Lower lobe of right lung (tissue), 2 donors: ENCODE measurements at regions not wholly inside any gene's neighbourhood (a gene's known extent, or its start where the extent isn't known, plus 50 kb on each side); places are given as distances from the start of the nearest gene placed in this dataset.

Source experiments
- ATAC-seq, 2 donors: fragments of 200-7000 bp; cut with Tn5 transposase; one replicate each; pipeline ENCODE4 v1.9.1; 2020 to 2022; ENCODE audit warnings: mild to moderate bottlenecking in 2 of 2, moderate library complexity in 2 of 2
- DNase-seq: peaks from one replicate; pipeline ENCODE4 v3.0.0-alpha.2; 2020
- H3K27ac ChIP-seq: fragments of 200-600 bp; one replicate; pipeline ENCODE4 v1.8.0; 2022
- H3K27me3 ChIP-seq: fragments of 200-600 bp; one replicate; pipeline ENCODE4 v1.8.0; 2022; ENCODE audit warnings: low read depth
- H3K36me3 ChIP-seq: fragments of 200-600 bp; one replicate; pipeline ENCODE4 v1.8.0; 2022; ENCODE audit warnings: mild to moderate bottlenecking
- H3K4me1 ChIP-seq: fragments of 200-600 bp; one replicate; pipeline ENCODE4 v1.8.0; 2022
- H3K4me3 ChIP-seq: fragments of 200-600 bp; one replicate; pipeline ENCODE4 v1.8.0; 2022; ENCODE audit warnings: mild to moderate bottlenecking
- H3K9me3 ChIP-seq: fragments of 200-600 bp; one replicate; pipeline ENCODE4 v1.8.0; 2022
- intact Hi-C: fragments of 100-400 bp; cut with DNase I; formaldehyde crosslinking; loops from one replicate; pipeline ENCODE4 v1.11.0; 2022
- TF ChIP-seq, protein P1 (sequence below): fragments of 200-600 bp; IDR thresholded peaks from one replicate; pipeline ENCODE4 v1.8.0; 2022; ENCODE audit warnings: antibody characterized with exemption, mild to moderate bottlenecking
- donor health status: DM: no; HTN: yes; CAD: no; lungs with severe emphysema.

DNA sequence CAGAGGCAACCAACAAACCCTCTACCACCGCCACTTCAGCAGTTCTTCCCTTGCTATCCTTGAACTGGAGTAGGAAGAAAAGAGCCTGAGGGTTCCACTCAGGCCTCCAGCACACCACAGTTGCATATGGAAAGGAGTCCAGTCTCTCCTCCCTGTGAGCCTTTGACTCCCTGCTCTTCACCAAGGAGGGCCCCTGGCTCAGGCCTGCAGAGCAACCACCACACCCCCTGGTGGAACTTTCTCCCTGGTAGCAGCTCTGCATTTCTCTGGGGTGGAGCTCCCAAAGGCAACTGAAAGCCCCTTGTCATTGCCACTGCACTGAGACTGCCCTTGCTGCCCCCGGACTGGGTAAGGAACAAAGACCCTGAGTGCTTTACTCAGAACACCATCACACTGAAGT lies 1021.5 kb upstream of the ADGRL2 start:
- intact Hi-C loops = no loop called here
- ATAC-seq = no peak
- H3K36me3 ChIP-seq = no peaks in the 10 kb centered on the region
- no peak overlapping the region for H3K4me3 ChIP-seq
- H3K27ac ChIP-seq = no peak overlapping the region
- TF ChIP-seq, protein P1, sequence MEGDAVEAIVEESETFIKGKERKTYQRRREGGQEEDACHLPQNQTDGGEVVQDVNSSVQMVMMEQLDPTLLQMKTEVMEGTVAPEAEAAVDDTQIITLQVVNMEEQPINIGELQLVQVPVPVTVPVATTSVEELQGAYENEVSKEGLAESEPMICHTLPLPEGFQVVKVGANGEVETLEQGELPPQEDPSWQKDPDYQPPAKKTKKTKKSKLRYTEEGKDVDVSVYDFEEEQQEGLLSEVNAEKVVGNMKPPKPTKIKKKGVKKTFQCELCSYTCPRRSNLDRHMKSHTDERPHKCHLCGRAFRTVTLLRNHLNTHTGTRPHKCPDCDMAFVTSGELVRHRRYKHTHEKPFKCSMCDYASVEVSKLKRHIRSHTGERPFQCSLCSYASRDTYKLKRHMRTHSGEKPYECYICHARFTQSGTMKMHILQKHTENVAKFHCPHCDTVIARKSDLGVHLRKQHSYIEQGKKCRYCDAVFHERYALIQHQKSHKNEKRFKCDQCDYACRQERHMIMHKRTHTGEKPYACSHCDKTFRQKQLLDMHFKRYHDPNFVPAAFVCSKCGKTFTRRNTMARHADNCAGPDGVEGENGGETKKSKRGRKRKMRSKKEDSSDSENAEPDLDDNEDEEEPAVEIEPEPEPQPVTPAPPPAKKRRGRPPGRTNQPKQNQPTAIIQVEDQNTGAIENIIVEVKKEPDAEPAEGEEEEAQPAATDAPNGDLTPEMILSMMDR = no peak
- DNase-seq = no peak
- no peaks in the 10 kb centered on the region for H3K4me1 ChIP-seq
- no peaks in the 10 kb centered on the region for H3K27me3 ChIP-seq
- no peaks in the 10 kb centered on the region for H3K9me3 ChIP-seq

DNA sequence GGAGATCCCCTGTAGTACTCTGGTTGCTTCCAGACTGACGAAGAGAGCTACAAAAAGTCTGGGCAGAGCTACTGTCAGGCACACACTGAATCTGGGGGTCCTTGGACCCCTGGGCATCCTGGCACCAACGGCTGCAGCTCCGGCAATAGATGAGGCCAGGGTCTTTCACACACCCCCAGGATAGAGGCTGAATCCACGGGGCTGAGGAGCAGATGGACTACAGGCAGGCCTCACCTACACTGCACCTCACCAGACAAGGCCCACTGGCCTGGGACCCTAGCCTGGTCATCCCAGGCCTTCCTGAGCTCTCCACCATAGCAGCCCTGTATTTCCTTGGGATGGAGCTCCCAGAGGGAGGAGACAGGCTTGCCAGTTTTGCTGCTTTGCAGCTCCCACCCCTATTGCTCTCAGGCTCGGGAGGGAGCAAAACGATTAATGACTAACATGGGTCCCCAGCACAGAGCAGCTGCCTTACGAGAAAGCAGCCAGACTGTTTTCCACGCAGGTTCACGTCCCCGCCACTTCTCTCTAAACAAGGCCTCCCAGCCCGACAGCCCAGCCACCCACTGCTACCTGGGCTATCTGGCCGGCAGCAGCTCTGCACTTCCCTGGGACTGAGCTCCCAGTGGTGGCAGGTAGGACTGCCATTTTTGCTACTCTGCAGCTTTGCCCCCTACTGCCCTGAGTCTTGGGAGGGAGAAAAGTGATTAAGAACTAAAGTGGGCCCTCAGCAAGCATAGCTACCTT lies 1022.5 kb upstream of the ADGRL2 start:
- no peak for DNase-seq
- Histone ChIP-seq H3K4me3 (no peak overlapping the region), H3K4me1 (no peaks in the 10 kb centered on the region), H3K9me3 (no peaks in the 10 kb centered on the region), H3K36me3 (no peaks in the 10 kb centered on the region), H3K27me3 (no peaks in the 10 kb centered on the region), H3K27ac (no peak overlapping the region)
- intact Hi-C loops = no loop called here
- peak in 1 of 2 donors; percentile 37 for ATAC-seq
- TF ChIP-seq, protein P1 = no peak

DNA sequence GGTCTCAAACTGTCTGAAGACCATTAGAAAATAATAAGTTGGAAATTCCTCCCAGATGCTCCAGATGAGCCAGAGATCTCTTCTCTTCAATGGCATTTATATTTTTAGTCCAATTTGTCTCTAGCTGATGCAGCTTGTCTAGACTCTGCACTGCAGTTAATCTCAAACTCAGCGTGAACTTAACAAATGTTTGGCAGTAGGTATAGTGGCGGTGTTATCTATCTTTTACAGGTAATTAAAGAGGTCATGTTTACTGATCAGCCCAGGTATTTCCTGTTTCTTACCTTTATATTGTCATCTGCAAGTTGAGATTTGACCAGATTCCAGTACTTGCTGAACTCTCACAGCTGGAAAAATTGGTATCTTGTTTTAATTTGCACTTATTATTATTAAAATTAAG lies 1024.5 kb upstream of the ADGRL2 start:
- no peaks in the 10 kb centered on the region for H3K36me3 ChIP-seq
- ATAC-seq (no peak), DNase-seq (no peak)
- no peaks in the 10 kb centered on the region for H3K4me1 ChIP-seq
- H3K27ac ChIP-seq = no peak overlapping the region
- intact Hi-C loops = no loop called here
- H3K4me3 ChIP-seq = no peak overlapping the region
- H3K9me3 ChIP-seq = no peaks in the 10 kb centered on the region
- TF ChIP-seq, protein P1 = no peak
- no peaks in the 10 kb centered on the region for H3K27me3 ChIP-seq

DNA sequence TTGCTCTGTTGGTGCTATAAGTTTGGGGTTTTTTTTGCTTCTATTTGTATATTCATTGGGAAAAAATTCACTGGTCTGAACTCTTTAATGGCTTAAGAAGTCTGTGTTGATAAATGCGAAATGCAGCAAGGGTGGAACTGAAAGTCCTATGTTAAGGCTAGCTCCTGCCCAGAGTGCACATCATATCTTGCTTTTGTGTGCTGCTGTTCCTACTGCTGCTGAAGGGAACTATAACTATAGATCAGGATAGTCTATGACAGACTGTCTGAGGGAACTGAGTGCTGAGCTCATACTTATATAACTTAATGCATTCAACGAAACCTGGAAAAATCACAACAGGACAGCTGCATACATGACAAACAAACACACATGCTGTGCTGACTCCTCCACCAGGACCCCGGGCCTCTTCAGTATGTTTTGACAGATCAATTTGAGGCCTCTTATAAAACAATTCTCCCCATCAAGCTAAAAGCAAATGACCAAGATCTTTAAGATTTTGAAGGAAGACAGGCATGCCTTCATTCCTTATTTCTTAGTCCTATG lies 1031.5 kb upstream of the ADGRL2 start:
- H3K9me3 ChIP-seq = no peaks in the 10 kb centered on the region
- intact Hi-C loops = no loop called here
- H3K4me1 ChIP-seq = no peaks in the 10 kb centered on the region
- DNase-seq (no peak), ATAC-seq (no peak)
- no peaks in the 10 kb centered on the region for H3K36me3 ChIP-seq
- H3K27me3 ChIP-seq = no peaks in the 10 kb centered on the region
- no peak overlapping the region for H3K4me3 ChIP-seq
- TF ChIP-seq, protein P1 = no peak
- no peak overlapping the region for H3K27ac ChIP-seq

DNA sequence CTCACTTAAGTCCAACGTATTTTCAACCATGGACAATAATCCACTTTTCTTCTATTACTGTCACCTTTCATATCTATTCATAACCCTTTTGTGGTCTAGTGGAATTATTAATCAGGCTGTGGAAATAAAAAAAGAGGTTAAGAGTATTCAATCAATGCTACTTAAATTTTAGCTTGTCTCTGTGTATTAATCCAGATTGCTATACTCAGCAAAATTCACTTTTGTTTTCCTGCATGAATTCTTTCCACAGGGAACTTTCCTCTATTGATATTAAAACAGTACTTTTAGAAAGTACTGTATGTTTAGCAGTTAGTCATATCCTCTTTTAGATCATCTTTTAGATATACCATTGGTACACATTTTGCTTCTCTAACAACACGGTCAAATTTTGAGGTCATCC lies 1033.0 kb upstream of the ADGRL2 start:
- ATAC-seq (no peak), DNase-seq (no peak)
- Histone ChIP-seq H3K4me1 (no peaks in the 10 kb centered on the region), H3K36me3 (no peaks in the 10 kb centered on the region), H3K4me3 (no peak overlapping the region), H3K27ac (no peak overlapping the region), H3K27me3 (no peaks in the 10 kb centered on the region), H3K9me3 (no peaks in the 10 kb centered on the region)
- TF ChIP-seq, protein P1 = no peak
- intact Hi-C loops = no loop called here
